ENCODE measurements at regions not wholly inside any gene's neighbourhood (a gene's known extent, or its start where the extent isn't known, plus 50 kb on each side); places are given as distances from the start of the nearest gene placed in this dataset.
"Not testable (repeated sequence)": the region's sequence is repeated elsewhere in the genome, so short reads cannot be mapped to it uniquely, and the experiment has no call there.

GRCh38 chr5:168114444-168115017 lies 176.9 kb upstream of the WWC1 start:
- peak in 9 of 56 donors; percentile 7 to 28 (median 15) for DNase-seq

GRCh38 chr5:168117469-168117868 lies 174.0 kb upstream of the WWC1 start:
- DNase-seq, result no peak

GRCh38 chr5:168118042-168118668 lies 173.3 kb upstream of the WWC1 start:
- DNase-seq, result no peak

GRCh38 chr5:168120401-168121137 lies 170.9 kb upstream of the WWC1 start:
- no peak for DNase-seq

- no peak for DNase-seq
Measured at GRCh38 chr5:168121138-168121494, 170.3 kb upstream of the WWC1 start.

GRCh38 chr5:168123631-168124528 lies 167.6 kb upstream of the WWC1 start:
- DNase-seq, result no peak

GRCh38 chr5:168125445-168126199 lies 165.8 kb upstream of the WWC1 start:
- peak in 2 of 56 donors; percentile 5 to 11 for DNase-seq

- DNase-seq, result no peak
Measured at GRCh38 chr5:168126606-168127005, 164.8 kb upstream of the WWC1 start.

- DNase-seq, result no peak
Measured at GRCh38 chr5:168128111-168128510, 163.3 kb upstream of the WWC1 start.

GRCh38 chr5:168128557-168128956 lies 162.9 kb upstream of the WWC1 start:
- no peak for DNase-seq

GRCh38 chr5:168131519-168131918 lies 159.9 kb upstream of the WWC1 start:
- DNase-seq, result no peak

GRCh38 chr5:168132241-168132641 lies 159.2 kb upstream of the WWC1 start:
- DNase-seq, result no peak

GRCh38 chr5:168135897-168136296 lies 155.5 kb upstream of the WWC1 start:
- no peak for DNase-seq

- no peak for DNase-seq
Measured at GRCh38 chr5:168136340-168136739, 155.1 kb upstream of the WWC1 start.

GRCh38 chr5:168137265-168137664 lies 154.2 kb upstream of the WWC1 start:
- no peak for DNase-seq

GRCh38 chr5:168140241-168140640 lies 151.2 kb upstream of the WWC1 start:
- DNase-seq, result no peak

- DNase-seq, result no peak
Measured at GRCh38 chr5:168142402-168142801, 149.0 kb upstream of the WWC1 start.

- not testable (repeated sequence) for DNase-seq
Measured at GRCh38 chr5:168143521-168143920, 147.9 kb upstream of the WWC1 start.

GRCh38 chr5:168147106-168147505 lies 144.3 kb upstream of the WWC1 start:
- DNase-seq, result no peak

GRCh38 chr5:168147568-168148360 lies 143.7 kb upstream of the WWC1 start:
- no peak for DNase-seq

All from amygdala (tissue), 56 donors.